Femur (tissue), 1 donor: ENCODE measurements at regions not wholly inside any gene's neighbourhood (a gene's known extent, or its start where the extent isn't known, plus 50 kb on each side); places are given as distances from the start of the nearest gene placed in this dataset.
"Not testable (repeated sequence)": the region's sequence is repeated elsewhere in the genome, so short reads cannot be mapped to it uniquely, and the experiment has no call there.

Experiments used
- DNase-seq: peaks from one replicate; pipeline ENCODE4 v3.0.0-alpha.2; 2017

- DNase-seq: no peak
Observed at GRCh38 chr6:153525998-153526397, 394.9 kb upstream of the RGS17 start.

GRCh38 chr6:153523390-153523789, 392.3 kb upstream of the RGS17 start:
- DNase-seq: no peak

- DNase-seq: no peak
Observed at GRCh38 chr6:153511896-153512496, 380.9 kb upstream of the RGS17 start.

- DNase-seq: no peak
Observed at GRCh38 chr6:153503810-153504209, 372.7 kb upstream of the RGS17 start.

DNA sequence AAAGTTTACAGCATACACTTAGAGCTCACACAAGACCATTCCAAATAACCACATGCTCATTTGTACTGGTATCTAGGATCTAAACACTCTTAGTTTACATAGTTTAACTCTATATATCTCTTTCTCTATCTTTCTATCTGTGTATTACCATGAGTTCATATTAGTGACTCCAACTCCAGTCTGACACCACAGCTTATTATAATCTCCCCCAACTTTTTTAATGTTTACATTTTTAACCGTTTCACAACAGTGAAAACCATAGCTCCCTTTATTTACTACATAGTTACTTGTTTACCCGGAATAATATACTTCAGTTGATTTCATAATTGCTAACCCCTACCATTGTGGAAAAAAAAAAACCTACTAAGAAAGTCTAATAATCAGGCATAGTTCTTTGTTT, 362.4 kb upstream of the RGS17 start:
- DNase-seq: no peak

DNA sequence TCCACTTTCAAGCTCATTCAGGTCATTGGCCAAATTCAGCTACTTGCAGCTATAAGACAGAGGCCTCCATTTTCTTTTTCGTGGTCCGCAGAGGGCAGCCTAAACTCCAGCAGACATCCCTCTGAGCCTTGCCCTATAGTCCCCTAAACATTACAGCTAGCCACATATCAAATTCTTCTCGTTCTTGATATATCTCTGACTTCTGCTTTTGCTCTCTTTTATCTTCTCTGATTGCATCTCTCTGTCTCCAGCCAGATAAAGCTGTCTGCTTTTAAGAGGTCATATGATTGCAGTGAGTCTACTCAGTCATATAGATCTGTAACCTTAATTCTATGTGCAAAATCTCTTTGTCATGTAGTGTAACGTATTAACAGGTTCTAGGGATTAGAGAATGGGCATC, 358.4 kb upstream of the RGS17 start:
- no peak for DNase-seq

- DNase-seq: no peak
Observed at GRCh38 chr6:153488267-153488666, 357.2 kb upstream of the RGS17 start.

GRCh38 chr6:153485072-153485471, 354.0 kb upstream of the RGS17 start:
- no peak for DNase-seq

- DNase-seq: no peak
Observed at GRCh38 chr6:153484056-153484455, 353.0 kb upstream of the RGS17 start.

GRCh38 chr6:153476243-153476642, 345.2 kb upstream of the RGS17 start:
- no peak for DNase-seq

GRCh38 chr6:153465050-153465449, 334.0 kb upstream of the RGS17 start:
- DNase-seq: no peak

GRCh38 chr6:153449279-153449678, 318.2 kb upstream of the RGS17 start:
- no peak for DNase-seq

DNA sequence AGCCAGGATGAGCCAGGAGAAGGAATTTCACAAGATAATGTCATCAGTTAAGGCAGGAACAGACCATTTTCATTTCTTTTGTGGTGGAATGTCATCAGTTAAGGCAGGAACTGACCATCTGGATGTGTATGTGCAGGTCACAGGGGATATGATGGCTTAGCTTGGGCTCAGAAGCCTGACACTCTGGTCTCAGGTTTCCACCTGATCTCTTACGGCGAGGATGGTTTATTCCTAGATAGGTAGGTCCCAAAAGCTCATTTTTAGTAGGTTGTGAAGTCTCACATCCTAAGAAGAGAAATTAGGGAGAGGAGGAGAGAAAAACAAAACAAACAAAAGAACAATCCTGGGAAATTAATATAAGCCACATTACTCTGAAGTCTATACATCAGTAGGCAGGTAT, 311.7 kb upstream of the RGS17 start:
- not testable (repeated sequence) for DNase-seq

DNA sequence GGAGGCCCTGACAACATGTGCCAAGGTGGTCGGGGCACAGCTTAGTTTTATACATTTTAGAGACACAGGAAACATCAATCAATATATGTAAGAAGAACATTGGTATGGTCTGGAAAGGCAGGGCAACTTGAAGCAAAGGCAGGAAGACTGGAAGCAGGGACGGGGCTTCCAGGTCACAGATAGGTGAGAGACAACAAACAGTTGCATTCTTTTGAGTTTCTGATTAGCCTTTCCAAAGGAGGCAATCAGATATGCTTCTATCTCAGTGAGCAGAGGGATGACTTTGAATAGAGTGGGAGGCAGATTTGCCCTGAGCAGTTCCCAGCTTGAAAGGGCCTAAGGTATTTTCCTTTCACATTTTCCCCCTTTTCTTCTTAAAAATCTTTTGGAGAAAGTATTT, 311.0 kb upstream of the RGS17 start:
- no peak for DNase-seq

DNA sequence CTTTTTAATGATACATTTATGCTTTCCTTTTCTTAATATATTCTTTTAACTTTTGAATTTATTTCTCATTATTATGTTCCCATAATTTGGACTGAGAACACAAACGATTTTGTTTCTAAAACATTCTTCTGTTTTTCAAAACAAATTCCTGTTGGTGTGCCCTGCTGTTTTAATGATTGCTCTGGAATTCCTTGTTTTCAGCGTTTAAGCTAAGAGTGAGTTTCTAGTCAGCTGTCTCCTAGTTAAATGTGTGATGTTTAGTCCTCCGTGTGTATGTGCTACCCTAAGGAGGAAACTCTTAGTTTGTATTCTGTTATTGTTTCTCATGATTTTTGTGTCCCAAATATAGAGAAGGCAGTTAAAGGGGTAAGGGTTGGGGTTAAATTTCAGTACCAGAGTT, 306.1 kb upstream of the RGS17 start:
- DNase-seq: no peak

DNA sequence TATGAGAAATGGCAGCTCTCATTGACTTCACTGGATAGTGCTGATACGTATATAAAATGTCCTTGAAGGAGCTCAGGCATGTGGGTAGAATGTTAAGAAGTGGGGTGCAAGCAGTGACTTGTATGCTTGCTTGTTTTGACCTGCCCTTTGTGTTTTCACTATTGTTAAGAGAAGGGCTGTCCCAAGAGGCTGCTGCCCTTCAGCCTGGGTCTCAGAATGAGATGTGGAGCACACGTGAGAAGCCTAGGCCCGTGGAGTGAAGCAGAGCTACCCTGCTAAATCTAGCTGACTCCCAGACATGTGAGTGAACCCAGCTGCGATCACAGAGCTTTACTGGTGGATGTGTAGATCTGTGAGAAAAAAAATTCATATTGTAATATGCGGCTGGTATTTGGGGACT, 305.3 kb upstream of the RGS17 start:
- DNase-seq: no peak

DNA sequence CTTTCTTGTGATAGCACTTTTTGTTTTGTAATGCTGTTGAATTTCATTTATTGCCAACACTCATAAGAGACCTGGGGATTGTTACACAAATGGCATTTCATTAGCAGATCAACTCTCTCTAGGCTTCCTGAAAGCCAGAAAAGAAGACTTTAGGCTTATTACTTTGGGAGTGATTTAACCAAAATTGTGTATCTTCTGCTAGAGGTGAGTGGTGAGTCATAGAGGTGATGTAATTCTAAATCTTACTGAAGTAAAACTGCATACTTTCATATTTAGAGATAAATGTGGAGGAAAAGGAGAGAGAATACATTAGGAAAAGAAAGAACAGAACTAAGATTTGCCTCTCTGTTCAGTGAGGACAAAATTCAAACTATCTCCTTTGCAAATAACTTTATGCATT, 304.7 kb upstream of the RGS17 start:
- no peak for DNase-seq

- DNase-seq: no peak
Observed at GRCh38 chr6:153425536-153425935, 294.5 kb upstream of the RGS17 start.

DNA sequence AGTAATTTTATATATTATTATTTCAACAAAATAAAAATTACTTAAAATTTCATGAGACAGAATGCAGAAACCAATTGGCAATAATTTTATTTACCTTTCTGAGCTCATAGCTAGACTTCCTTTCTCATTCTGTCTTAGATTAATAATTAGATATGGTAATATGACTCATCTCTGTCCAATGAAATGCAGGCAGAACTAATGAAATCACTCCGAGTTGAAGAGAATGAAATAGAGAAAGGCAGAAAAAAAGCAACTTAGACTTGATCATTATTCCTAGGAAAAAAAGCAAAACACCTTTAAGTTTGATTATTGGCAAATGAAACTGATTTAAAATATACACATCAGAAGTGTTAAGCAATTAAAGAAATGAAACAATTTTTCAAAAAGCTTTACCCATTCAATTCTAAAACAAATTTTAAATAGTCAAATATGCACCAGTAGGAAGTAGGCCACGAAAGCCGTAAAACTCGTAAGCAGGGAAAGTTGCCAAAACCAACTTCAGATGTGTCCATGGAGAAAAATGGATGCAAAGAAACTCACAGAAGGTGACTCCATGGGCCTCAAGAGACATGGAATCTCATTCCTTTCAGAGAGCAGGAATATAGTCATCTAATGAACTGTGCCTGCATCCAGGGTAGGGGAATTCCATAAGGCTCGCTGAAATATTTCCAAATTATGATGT, 293.8 kb upstream of the RGS17 start:
- DNase-seq: no peak

DNA sequence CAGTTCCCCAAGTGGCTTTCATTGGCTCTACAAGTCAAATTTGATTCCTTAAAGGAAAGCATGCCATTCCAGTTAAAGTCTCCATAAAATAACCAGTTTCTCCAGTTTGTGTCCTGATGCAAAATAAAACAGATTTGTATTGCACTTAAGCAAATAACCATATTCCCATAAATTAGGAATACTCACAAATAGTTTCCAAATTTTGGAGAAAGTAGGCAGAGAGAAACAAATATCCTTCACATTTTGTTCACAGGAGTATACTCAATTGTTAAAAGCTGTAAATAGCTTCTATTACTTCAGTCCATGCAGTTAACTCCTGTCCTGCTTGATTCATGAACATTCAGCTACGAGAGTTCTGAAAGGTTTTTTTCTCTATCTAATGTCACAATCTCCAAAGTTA, 281.4 kb upstream of the RGS17 start:
- no peak for DNase-seq

GRCh38 chr6:153411070-153411648, 280.1 kb upstream of the RGS17 start:
- DNase-seq: no peak

GRCh38 chr6:153405931-153406330, 274.8 kb upstream of the RGS17 start:
- no peak for DNase-seq

- no peak for DNase-seq
Observed at GRCh38 chr6:153401751-153402150, 270.7 kb upstream of the RGS17 start.

DNA sequence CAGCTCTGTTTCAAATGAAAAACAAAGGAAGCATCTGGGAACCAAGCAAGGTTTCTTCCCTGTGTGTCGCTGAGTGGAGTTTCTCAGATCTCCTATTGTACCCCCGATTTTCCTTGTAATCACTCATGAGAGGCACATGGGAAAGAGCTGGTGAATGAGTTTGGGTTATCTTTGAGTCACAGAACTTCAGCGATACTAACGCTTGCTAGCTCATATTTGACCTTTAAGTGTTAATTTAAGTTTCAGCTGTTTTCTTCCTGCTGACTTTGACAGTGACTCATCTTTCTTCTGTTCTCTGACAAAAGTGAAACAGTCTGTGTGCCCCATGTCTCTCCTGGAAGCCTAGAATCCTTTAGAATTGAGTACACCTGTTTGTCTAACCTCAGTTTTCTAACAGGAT, 261.1 kb upstream of the RGS17 start:
- DNase-seq: no peak

DNA sequence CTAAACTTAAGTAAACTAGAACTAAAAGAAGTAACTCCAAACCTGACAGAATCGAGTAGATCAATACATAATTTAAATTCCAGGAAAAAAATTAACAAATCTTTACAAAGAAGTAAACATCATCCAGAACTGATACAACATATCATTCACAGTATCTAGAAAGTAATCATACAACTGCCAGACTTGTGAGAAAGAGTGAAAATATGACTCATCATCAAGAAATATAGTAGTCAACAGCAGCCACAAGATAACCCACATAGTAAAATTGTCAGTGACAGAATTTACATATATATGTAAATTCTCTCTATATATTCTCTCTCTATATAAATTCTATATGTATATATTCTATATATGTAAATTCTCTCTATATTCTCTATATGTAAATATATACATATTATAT, 242.8 kb upstream of the RGS17 start:
- no peak for DNase-seq
